Glutamatergic neuron (in vitro differentiated cells): ENCODE measurements at regions not wholly inside any gene's neighbourhood (a gene's known extent, or its start where the extent isn't known, plus 50 kb on each side); places are given as distances from the start of the nearest gene placed in this dataset.
"Not testable (repeated sequence)": the region's sequence is repeated elsewhere in the genome, so short reads cannot be mapped to it uniquely, and the experiment has no call there.

Experiments used
- DNase-seq: peaks from one replicate; pipeline ENCODE4 v3.0.0; 2022
- H3K27ac Mint-ChIP-seq: one replicate; pipeline ENCODE4 v1.8.0; 2020; ENCODE audit warnings: mild to moderate bottlenecking, mixed read lengths, inconsistent platforms; ENCODE audit not compliant: unreplicated experiment
- H3K27me3 Mint-ChIP-seq: one replicate; pipeline ENCODE4 v1.8.0; 2020; ENCODE audit warnings: mild to moderate bottlenecking, moderate library complexity, mixed read lengths, inconsistent platforms; ENCODE audit not compliant: unreplicated experiment
- H3K36me3 Mint-ChIP-seq: one replicate; pipeline ENCODE4 v1.8.0; 2020; ENCODE audit warnings: mild to moderate bottlenecking, mixed read lengths, inconsistent platforms; ENCODE audit not compliant: unreplicated experiment
- H3K4me1 Mint-ChIP-seq: one replicate; pipeline ENCODE4 v1.8.0; 2020; ENCODE audit warnings: mild to moderate bottlenecking, low read depth, mixed read lengths, inconsistent platforms; ENCODE audit not compliant: unreplicated experiment
- H3K4me3 Mint-ChIP-seq: one replicate; pipeline ENCODE4 v1.8.0; 2020; ENCODE audit warnings: mild to moderate bottlenecking, mixed read lengths, inconsistent platforms; ENCODE audit not compliant: unreplicated experiment
- H3K9me3 Mint-ChIP-seq: one replicate; pipeline ENCODE4 v1.8.0; 2020; ENCODE audit warnings: mild to moderate bottlenecking, moderate library complexity, mixed read lengths, inconsistent platforms; ENCODE audit not compliant: unreplicated experiment
- CTCF ChIP-seq: fragments of 200-600 bp; sonication (generic); IDR thresholded peaks from one replicate; pipeline ENCODE4 v1.5.0; 2021; ENCODE audit not compliant: partially characterized antibody, unreplicated experiment

- Mint-ChIP-seq H3K4me1 (peaks cover 13% of the 10 kb centered on the region), H3K9me3 (peaks cover 11% of the 10 kb centered on the region), H3K4me3 (no peak overlapping the region), H3K27ac (no peak overlapping the region), H3K36me3 (no peaks in the 10 kb centered on the region), H3K27me3 (peaks cover 11% of the 10 kb centered on the region)
- TF ChIP-seq CTCF, result no peak
- DNase-seq, result no peak
Observed at GRCh38 chr1:30656171-30656940, 67.0 kb downstream of the MATN1 start.

- DNase-seq, result no peak
- peaks cover 13% of the 10 kb centered on the region for H3K9me3 Mint-ChIP-seq
- peaks cover 3% of the 10 kb centered on the region for H3K36me3 Mint-ChIP-seq
- H3K27me3 Mint-ChIP-seq, result peaks cover 11% of the 10 kb centered on the region
- no peak for TF ChIP-seq CTCF
- no peak overlapping the region for H3K4me3 Mint-ChIP-seq
- peaks cover 13% of the 10 kb centered on the region for H3K4me1 Mint-ChIP-seq
- H3K27ac Mint-ChIP-seq, result no peak overlapping the region
Observed at GRCh38 chr1:30655672-30656071, 67.7 kb downstream of the MATN1 start.

GRCh38 chr1:30654188-30654587 lies 69.2 kb downstream of the MATN1 start:
- Mint-ChIP-seq H3K36me3 (peaks cover 8% of the 10 kb centered on the region), H3K4me3 (no peak overlapping the region), H3K27ac (no peak overlapping the region), H3K4me1 (peaks cover 9% of the 10 kb centered on the region), H3K9me3 (peaks cover 13% of the 10 kb centered on the region), H3K27me3 (peaks cover 8% of the 10 kb centered on the region)
- no peak for DNase-seq
- TF ChIP-seq CTCF, result no peak

- peaks cover 8% of the 10 kb centered on the region for H3K36me3 Mint-ChIP-seq
- no peak overlapping the region for H3K4me3 Mint-ChIP-seq
- peaks cover 6% of the 10 kb centered on the region for H3K27me3 Mint-ChIP-seq
- no peak for DNase-seq
- peaks cover 15% of the 10 kb centered on the region for H3K9me3 Mint-ChIP-seq
- no peak overlapping the region for H3K27ac Mint-ChIP-seq
- no peak for TF ChIP-seq CTCF
- H3K4me1 Mint-ChIP-seq, result peaks cover 5% of the 10 kb centered on the region
Observed at GRCh38 chr1:30652152-30652841, 71.1 kb downstream of the MATN1 start.

GRCh38 chr1:30651395-30651794 lies 72.0 kb downstream of the MATN1 start:
- H3K9me3 Mint-ChIP-seq, result peaks cover 15% of the 10 kb centered on the region
- H3K27ac Mint-ChIP-seq, H3K4me1 Mint-ChIP-seq, H3K27me3 Mint-ChIP-seq, H3K4me3 Mint-ChIP-seq, DNase-seq, H3K36me3 Mint-ChIP-seq: not testable (repeated sequence)
